Hepatocyte (in vitro differentiated cells): ENCODE measurements at regions not wholly inside any gene's neighbourhood (a gene's known extent, or its start where the extent isn't known, plus 50 kb on each side); places are given as distances from the start of the nearest gene placed in this dataset.

Experiments used
- EZH2phosphoT487 ChIP-seq: fragments of 200-600 bp; sonication (generic); IDR thresholded peaks from one replicate; pipeline ENCODE4 v1.6.1; 2018; ENCODE audit warnings: antibody characterized with exemption, mild to moderate bottlenecking, low read depth, moderate library complexity; ENCODE audit not compliant: unreplicated experiment, severe bottlenecking
- TF ChIP-seq, protein P1 (sequence below): fragments of 200-600 bp; sonication (generic); IDR thresholded peaks from 2 replicates; pipeline ENCODE4 v1.5.1; 2016; ENCODE audit warnings: antibody characterized with exemption, mild to moderate bottlenecking; ENCODE audit not compliant: poor library complexity

DNA sequence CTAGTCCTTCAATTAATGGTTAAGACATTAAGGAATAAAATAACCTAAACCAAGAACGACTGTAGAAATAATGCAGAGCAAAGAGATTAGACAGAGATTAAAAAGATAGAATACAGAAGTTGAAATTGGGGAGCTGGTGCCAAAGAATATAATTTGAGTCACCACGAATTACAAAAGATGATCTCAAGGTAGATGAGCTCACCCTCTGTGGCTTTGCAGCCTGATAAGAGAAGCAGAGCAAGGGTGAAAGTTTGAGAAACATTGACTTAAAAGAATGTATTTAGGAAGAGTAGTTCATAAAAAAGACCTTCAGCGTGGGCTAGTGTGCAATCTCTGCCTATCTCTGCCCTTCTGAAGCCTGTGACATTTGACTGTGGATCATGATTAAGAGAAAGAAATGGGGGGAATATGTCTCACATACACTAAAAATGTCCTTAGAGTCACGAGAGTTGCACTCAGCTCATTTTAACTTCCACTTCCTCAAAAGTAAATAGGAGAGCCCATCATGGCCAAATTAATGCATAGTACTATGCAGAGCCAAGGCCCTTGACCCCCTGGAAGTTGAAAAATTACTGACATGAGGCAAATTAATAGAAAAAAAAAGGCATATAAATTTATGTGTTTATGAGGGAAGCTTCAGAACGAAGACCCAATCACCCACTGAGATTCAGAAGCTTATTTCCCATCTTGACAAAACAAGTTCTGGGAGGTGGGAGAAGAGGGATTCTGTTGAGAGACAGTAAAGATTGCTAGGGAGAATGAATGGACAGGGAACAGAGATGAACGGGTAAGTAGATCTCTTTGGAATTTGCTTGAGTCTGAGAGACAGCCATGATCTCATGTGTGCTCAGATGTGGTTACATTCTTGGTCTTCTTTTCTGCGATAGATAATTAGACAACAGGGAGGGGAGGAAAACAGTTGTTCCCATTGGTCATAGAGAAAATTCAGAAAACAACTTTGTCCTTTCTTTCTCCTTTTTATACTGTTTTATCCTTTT lies 395.4 kb upstream of the LRRC7 start:
- TF ChIP-seq, protein P1, sequence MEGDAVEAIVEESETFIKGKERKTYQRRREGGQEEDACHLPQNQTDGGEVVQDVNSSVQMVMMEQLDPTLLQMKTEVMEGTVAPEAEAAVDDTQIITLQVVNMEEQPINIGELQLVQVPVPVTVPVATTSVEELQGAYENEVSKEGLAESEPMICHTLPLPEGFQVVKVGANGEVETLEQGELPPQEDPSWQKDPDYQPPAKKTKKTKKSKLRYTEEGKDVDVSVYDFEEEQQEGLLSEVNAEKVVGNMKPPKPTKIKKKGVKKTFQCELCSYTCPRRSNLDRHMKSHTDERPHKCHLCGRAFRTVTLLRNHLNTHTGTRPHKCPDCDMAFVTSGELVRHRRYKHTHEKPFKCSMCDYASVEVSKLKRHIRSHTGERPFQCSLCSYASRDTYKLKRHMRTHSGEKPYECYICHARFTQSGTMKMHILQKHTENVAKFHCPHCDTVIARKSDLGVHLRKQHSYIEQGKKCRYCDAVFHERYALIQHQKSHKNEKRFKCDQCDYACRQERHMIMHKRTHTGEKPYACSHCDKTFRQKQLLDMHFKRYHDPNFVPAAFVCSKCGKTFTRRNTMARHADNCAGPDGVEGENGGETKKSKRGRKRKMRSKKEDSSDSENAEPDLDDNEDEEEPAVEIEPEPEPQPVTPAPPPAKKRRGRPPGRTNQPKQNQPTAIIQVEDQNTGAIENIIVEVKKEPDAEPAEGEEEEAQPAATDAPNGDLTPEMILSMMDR, result no peak
- TF ChIP-seq EZH2phosphoT487, result no peak
